ENCODE measurements at regions not wholly inside any gene's neighbourhood (a gene's known extent, or its start where the extent isn't known, plus 50 kb on each side); places are given as distances from the start of the nearest gene placed in this dataset.

GRCh38 chr6:145480024-145480423 is 255.3 kb downstream of the EPM2A start:
- DNase-seq (ENCODE audit: low spot score): no peak

GRCh38 chr6:145483191-145483996 is 251.9 kb downstream of the EPM2A start:
- no peak for DNase-seq (ENCODE audit: low spot score)

GRCh38 chr6:145485288-145485687 is 250.0 kb downstream of the EPM2A start:
- no peak for DNase-seq (ENCODE audit: low spot score)

GRCh38 chr6:145486306-145486705 is 249.0 kb downstream of the EPM2A start:
- no peak for DNase-seq (ENCODE audit: low spot score)

GRCh38 chr6:145489583-145489982 is 245.7 kb downstream of the EPM2A start:
- no peak for DNase-seq (ENCODE audit: low spot score)

GRCh38 chr6:145490068-145490467 is 245.3 kb downstream of the EPM2A start:
- DNase-seq (ENCODE audit: low spot score): no peak

GRCh38 chr6:145491126-145491525 is 244.2 kb downstream of the EPM2A start:
- no peak for DNase-seq (ENCODE audit: low spot score)

GRCh38 chr6:145497006-145497405 is 238.3 kb downstream of the EPM2A start:
- DNase-seq (ENCODE audit: low spot score): no peak

- no peak for DNase-seq (ENCODE audit: low spot score)
Observed at GRCh38 chr6:145498425-145498824, 236.9 kb downstream of the EPM2A start.

- DNase-seq (ENCODE audit: low spot score): no peak
Observed at GRCh38 chr6:145502416-145502815, 232.9 kb downstream of the EPM2A start.

GRCh38 chr6:145506136-145506535 is 229.2 kb downstream of the EPM2A start:
- no peak for DNase-seq (ENCODE audit: low spot score)

GRCh38 chr6:145506565-145506964 is 228.8 kb downstream of the EPM2A start:
- DNase-seq (ENCODE audit: low spot score): no peak

GRCh38 chr6:145507239-145507638 is 228.1 kb downstream of the EPM2A start:
- DNase-seq (ENCODE audit: low spot score): no peak

GRCh38 chr6:145508107-145508506 is 227.2 kb downstream of the EPM2A start:
- DNase-seq (ENCODE audit: low spot score): no peak

GRCh38 chr6:145517492-145517891 is 217.8 kb downstream of the EPM2A start:
- DNase-seq (ENCODE audit: low spot score): no peak

GRCh38 chr6:145525038-145525437 is 210.3 kb downstream of the EPM2A start:
- DNase-seq (ENCODE audit: low spot score): no peak

GRCh38 chr6:145529582-145529981 is 205.7 kb downstream of the EPM2A start:
- DNase-seq (ENCODE audit: low spot score): no peak

- no peak for DNase-seq (ENCODE audit: low spot score)
Observed at GRCh38 chr6:145530454-145530853, 204.9 kb downstream of the EPM2A start.

GRCh38 chr6:145531032-145531431 is 204.3 kb downstream of the EPM2A start:
- no peak for DNase-seq (ENCODE audit: low spot score)

- DNase-seq (ENCODE audit: low spot score): no peak
Observed at GRCh38 chr6:145531822-145532221, 203.5 kb downstream of the EPM2A start.

GRCh38 chr6:145532361-145532760 is 203.0 kb downstream of the EPM2A start:
- no peak for DNase-seq (ENCODE audit: low spot score)

GRCh38 chr6:145534989-145535388 is 200.3 kb downstream of the EPM2A start:
- no peak for DNase-seq (ENCODE audit: low spot score)

- DNase-seq (ENCODE audit: low spot score): no peak
Observed at GRCh38 chr6:145538989-145539388, 196.3 kb downstream of the EPM2A start.

- DNase-seq (ENCODE audit: low spot score): no peak
Observed at GRCh38 chr6:145539831-145540230, 195.5 kb downstream of the EPM2A start.
